ENCODE measurements at regions not wholly inside any gene's neighbourhood (a gene's known extent, or its start where the extent isn't known, plus 50 kb on each side); places are given as distances from the start of the nearest gene placed in this dataset.

- no peaks in the 10 kb centered on the region for H3K36me3 ChIP-seq (ENCODE audit: control insufficient read depth in 2 of 2, insufficient read depth in 2 of 2, low read length in 1 of 2)
- H3K27me3 ChIP-seq (replicated peaks in 1 of 2; ENCODE audit: control insufficient read depth in 2 of 2, insufficient read depth in 2 of 2, low read length in 1 of 2) = no peaks in the 10 kb centered on the region
- no peak for FAIRE-seq
- H2AFZ ChIP-seq (ENCODE audit: control insufficient read depth, low read depth, low read length) = no peak overlapping the region
- no peaks in the 10 kb centered on the region for H3K79me2 ChIP-seq (ENCODE audit: control insufficient read depth, insufficient read depth, low read length)
- H3K9ac ChIP-seq (ENCODE audit: control insufficient read depth, insufficient read depth, low read length) = no peak overlapping the region
- ATAC-seq = no peak
- TF ChIP-seq NFYA (IDR thresholded peaks at IDR 0.05; ENCODE audit: borderline replicate concordance, low read depth, low read length) (no peak), ZSCAN29 (IDR thresholded peaks at IDR 0.05) (no peak), DPF2 (IDR thresholded peaks at IDR 0.05) (no peak), E2F8 (IDR thresholded peaks at IDR 0.05; ENCODE audit: low read depth, partially characterized antibody) (no peak), ASH2L (IDR thresholded peaks at IDR 0.05; ENCODE audit: borderline replicate concordance, low read depth) (no peak), ATF7 (IDR thresholded peaks at IDR 0.05; ENCODE audit: low read depth) (no peak), RB1 (IDR thresholded peaks at IDR 0.05; ENCODE audit: borderline replicate concordance) (no peak), E4F1 (IDR thresholded peaks at IDR 0.05; ENCODE audit: borderline replicate concordance, partially characterized antibody) (no peak), ZNF592 (IDR thresholded peaks at IDR 0.05) (no peak), ESRRA (IDR thresholded peaks at IDR 0.05; ENCODE audit: low read length) (no peak), MEF2A (IDR thresholded peaks at IDR 0.05; ENCODE audit: insufficient read depth, low read depth, low read length) (no peak), ZNF384 (IDR thresholded peaks at IDR 0.05; ENCODE audit: borderline replicate concordance, low read depth, low read length) (no peak)
- SMC1A ChIA-PET (ENCODE audit: uncharacterized antibody, unreplicated experiment) = no interaction called here
- H3K4me2 ChIP-seq (ENCODE audit: control insufficient read depth, insufficient read depth) = no peak overlapping the region
- BruUV-seq (replicated peaks) = no TSS peak
- H3K27ac ChIP-seq (ENCODE audit: control insufficient read depth, insufficient read depth) = no peak overlapping the region
- 27% methylated on average over 1 of the region's 1 CpG for WGBS (ENCODE audit: insufficient coverage, insufficient replicate concordance, low lambda C conversion rate, missing lambda C conversion rate)
- H3K4me3 ChIP-seq = no peak overlapping the region
- no peak for DNase-seq (ENCODE audit: low read depth, low spot score)
- no peaks in the 10 kb centered on the region for H3K9me3 ChIP-seq (replicated peaks; ENCODE audit: control insufficient read depth, insufficient read depth, low read length)
- RAD21 ChIA-PET (ENCODE audit: unreplicated experiment) = interaction anchor here (1.0 kb wide), 1 partner anchor 14 kb away, joined by 3 read pairs; no protein-coding TSS in a partner anchor
- in situ Hi-C loops (cut with MboI) (no loop called here), intact Hi-C loops (cut with micrococcal nuclease; ENCODE audit: unreplicated experiment) (no loop called here)
- CTCF ChIA-PET = interaction anchor here (1.5 kb wide), 1 partner anchor 14 kb away, joined by 3 read pairs; no protein-coding TSS in a partner anchor
- POLR2A ChIA-PET = no interaction called here
- no peaks in the 10 kb centered on the region for H3K4me1 ChIP-seq (ENCODE audit: control insufficient read depth, insufficient read depth, low read length)
- H4K20me1 ChIP-seq (ENCODE audit: control insufficient read depth, insufficient read depth) = no peaks in the 10 kb centered on the region
Measured at GRCh38 chr11:79694368-79694767, 253.5 kb upstream of the TENM4 start.
